ENCODE measurements at regions not wholly inside any gene's neighbourhood (a gene's known extent, or its start where the extent isn't known, plus 50 kb on each side); places are given as distances from the start of the nearest gene placed in this dataset.

DNA sequence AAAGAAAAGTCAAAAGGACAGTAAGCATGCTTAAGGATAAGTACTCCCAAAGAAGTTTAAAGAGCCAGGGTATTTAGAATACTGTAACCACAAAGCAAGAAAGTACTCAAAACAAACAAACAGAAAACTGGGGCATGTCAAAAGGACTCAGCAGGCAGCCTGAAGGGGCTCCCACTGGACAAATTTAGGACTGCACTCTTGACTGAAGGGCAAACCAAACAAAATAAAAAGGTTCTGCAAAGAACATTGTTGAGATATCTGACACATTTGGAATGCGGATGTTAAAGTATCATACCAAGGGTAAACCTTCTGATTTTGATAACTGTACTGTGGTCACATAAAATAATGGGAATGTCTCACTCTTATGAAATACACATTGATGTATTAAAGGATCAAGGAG is 157.4 kb downstream of the TNFSF13B start:
- no peak overlapping the region for H3K27ac Mint-ChIP-seq
- Histone ChIP-seq H3K27ac (ENCODE audit: low read depth, low read length) (no peak overlapping the region), H3K4me3 (ENCODE audit: low read length) (no peak overlapping the region), H3K9me3 (ENCODE audit: control insufficient read depth, low read length) (no peaks in the 10 kb centered on the region), H3K4me1 (ENCODE audit: control insufficient read depth, insufficient read depth, low read length) (peaks cover 3% of the 10 kb centered on the region), H3K9ac (ENCODE audit: extremely low read depth, low read length, poor library complexity, severe bottlenecking) (no peak overlapping the region), H3K27me3 (ENCODE audit: control insufficient read depth, insufficient read depth, low read length, poor library complexity, severe bottlenecking) (no peaks in the 10 kb centered on the region), H3K36me3 (ENCODE audit: control insufficient read depth, insufficient read depth, low read length) (no peaks in the 10 kb centered on the region)
- no peaks in the 10 kb centered on the region for H3K36me3 Mint-ChIP-seq (ENCODE audit: low read depth)
- H3K4me3 Mint-ChIP-seq: no peak overlapping the region
- H3K9me3 Mint-ChIP-seq: no peaks in the 10 kb centered on the region
- DNase-seq: no peak
- no peaks in the 10 kb centered on the region for H3K27me3 Mint-ChIP-seq (ENCODE audit: insufficient read depth)
- peaks cover 12% of the 10 kb centered on the region for H3K4me1 Mint-ChIP-seq
- WGBS, 2 experiments (ENCODE audit: insufficient coverage in 1 of 2, insufficient read length in 1 of 2): 100% methylated on average over 1 of the region's 1 CpG; no CpG with 5 or more reads in 1 of the 2 experiments
- TF ChIP-seq, protein P1, sequence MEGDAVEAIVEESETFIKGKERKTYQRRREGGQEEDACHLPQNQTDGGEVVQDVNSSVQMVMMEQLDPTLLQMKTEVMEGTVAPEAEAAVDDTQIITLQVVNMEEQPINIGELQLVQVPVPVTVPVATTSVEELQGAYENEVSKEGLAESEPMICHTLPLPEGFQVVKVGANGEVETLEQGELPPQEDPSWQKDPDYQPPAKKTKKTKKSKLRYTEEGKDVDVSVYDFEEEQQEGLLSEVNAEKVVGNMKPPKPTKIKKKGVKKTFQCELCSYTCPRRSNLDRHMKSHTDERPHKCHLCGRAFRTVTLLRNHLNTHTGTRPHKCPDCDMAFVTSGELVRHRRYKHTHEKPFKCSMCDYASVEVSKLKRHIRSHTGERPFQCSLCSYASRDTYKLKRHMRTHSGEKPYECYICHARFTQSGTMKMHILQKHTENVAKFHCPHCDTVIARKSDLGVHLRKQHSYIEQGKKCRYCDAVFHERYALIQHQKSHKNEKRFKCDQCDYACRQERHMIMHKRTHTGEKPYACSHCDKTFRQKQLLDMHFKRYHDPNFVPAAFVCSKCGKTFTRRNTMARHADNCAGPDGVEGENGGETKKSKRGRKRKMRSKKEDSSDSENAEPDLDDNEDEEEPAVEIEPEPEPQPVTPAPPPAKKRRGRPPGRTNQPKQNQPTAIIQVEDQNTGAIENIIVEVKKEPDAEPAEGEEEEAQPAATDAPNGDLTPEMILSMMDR (conservative IDR thresholded peaks at IDR 0.05): peak; percentile 20

DNA sequence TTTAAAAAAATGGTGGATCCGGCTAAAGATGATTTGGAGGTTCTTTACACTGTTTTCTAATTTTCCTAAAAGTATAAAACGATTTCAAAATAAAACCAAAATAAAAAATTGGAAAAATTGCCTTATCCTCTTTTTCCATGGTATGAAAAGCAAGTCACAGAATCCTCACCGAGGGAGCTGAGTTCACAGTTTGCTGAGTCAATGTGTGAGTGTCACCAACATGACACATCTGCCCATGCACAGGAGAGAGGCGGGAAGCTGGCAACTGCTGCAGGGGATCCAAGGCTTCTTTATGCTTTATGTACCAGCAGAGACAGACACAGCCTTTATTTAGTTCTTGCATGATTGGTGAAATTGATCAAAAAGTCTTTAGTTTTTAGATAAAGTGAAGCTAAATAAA is 157.8 kb downstream of the TNFSF13B start:
- Mint-ChIP-seq H3K4me1 (peaks cover 12% of the 10 kb centered on the region), H3K4me3 (no peak overlapping the region), H3K27ac (no peak overlapping the region), H3K36me3 (ENCODE audit: low read depth) (no peaks in the 10 kb centered on the region), H3K27me3 (ENCODE audit: insufficient read depth) (no peaks in the 10 kb centered on the region), H3K9me3 (no peaks in the 10 kb centered on the region)
- no peak overlapping the region for H3K4me3 ChIP-seq (ENCODE audit: low read length)
- no peak for DNase-seq
- H3K4me1 ChIP-seq (ENCODE audit: control insufficient read depth, insufficient read depth, low read length): peaks cover 3% of the 10 kb centered on the region
- no peaks in the 10 kb centered on the region for H3K27me3 ChIP-seq (ENCODE audit: control insufficient read depth, insufficient read depth, low read length, poor library complexity, severe bottlenecking)
- 84 to 89% methylated on average over 3 to 4 of the region's 4 CpGs for WGBS, 2 experiments (ENCODE audit: insufficient coverage in 1 of 2, insufficient read length in 1 of 2)
- no peak overlapping the region for H3K27ac ChIP-seq (ENCODE audit: low read depth, low read length)
- TF ChIP-seq, protein P1 (conservative IDR thresholded peaks at IDR 0.05): no peak
- no peaks in the 10 kb centered on the region for H3K9me3 ChIP-seq (ENCODE audit: control insufficient read depth, low read length)
- H3K36me3 ChIP-seq (ENCODE audit: control insufficient read depth, insufficient read depth, low read length): no peaks in the 10 kb centered on the region
- no peak overlapping the region for H3K9ac ChIP-seq (ENCODE audit: extremely low read depth, low read length, poor library complexity, severe bottlenecking)

DNA sequence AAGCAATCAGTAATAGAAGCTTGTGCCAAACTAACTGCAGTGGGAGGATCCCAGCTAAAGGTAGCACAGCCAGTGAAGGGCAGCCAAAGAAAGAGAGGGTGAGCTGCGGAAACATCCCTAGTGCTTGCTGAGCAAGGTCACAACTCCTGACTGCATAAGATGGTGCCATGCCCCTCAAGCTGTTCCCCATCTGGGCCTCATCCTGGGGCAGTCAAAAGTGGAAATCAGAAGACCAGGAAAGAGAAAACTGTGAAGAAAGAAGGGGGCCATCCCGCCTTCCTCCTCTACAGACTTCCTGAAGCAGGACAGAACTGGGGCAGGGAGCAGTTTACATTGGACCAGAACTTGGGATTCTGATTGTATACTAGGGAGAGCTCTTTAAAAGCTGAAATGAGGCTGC is 159.2 kb downstream of the TNFSF13B start:
- no peak overlapping the region for H3K27ac Mint-ChIP-seq
- 83 to 93% methylated on average over 1 to 2 of the region's 2 CpGs for WGBS, 2 experiments (ENCODE audit: insufficient coverage in 1 of 2, insufficient read length in 1 of 2)
- H3K4me3 ChIP-seq (ENCODE audit: low read length): no peak overlapping the region

More for the DNA sequence above, 159.2 kb downstream of the TNFSF13B start:
- no peak overlapping the region for H3K27ac ChIP-seq (ENCODE audit: low read depth, low read length)
- H3K4me3 Mint-ChIP-seq: no peak overlapping the region
- peaks cover 3% of the 10 kb centered on the region for H3K4me1 ChIP-seq (ENCODE audit: control insufficient read depth, insufficient read depth, low read length)
- H3K9me3 ChIP-seq (ENCODE audit: control insufficient read depth, low read length): no peaks in the 10 kb centered on the region
- no peaks in the 10 kb centered on the region for H3K27me3 Mint-ChIP-seq (ENCODE audit: insufficient read depth)
- DNase-seq: no peak
- H3K27me3 ChIP-seq (ENCODE audit: control insufficient read depth, insufficient read depth, low read length, poor library complexity, severe bottlenecking): no peaks in the 10 kb centered on the region
- H3K36me3 Mint-ChIP-seq (ENCODE audit: low read depth): no peaks in the 10 kb centered on the region
- no peaks in the 10 kb centered on the region for H3K36me3 ChIP-seq (ENCODE audit: control insufficient read depth, insufficient read depth, low read length)
- H3K9ac ChIP-seq (ENCODE audit: extremely low read depth, low read length, poor library complexity, severe bottlenecking): no peak overlapping the region
- no peaks in the 10 kb centered on the region for H3K9me3 Mint-ChIP-seq
- TF ChIP-seq, protein P1 (conservative IDR thresholded peaks at IDR 0.05): no peak
- peaks cover 12% of the 10 kb centered on the region for H3K4me1 Mint-ChIP-seq

All from endodermal cell (in vitro differentiated cells).